Ovary (tissue), 7 donors: ENCODE measurements at regions not wholly inside any gene's neighbourhood (a gene's known extent, or its start where the extent isn't known, plus 50 kb on each side); places are given as distances from the start of the nearest gene placed in this dataset.

ENCODE experiments used
- DNase-seq, 5 donors: peaks; one replicate each; pipeline ENCODE4 v3.0.0-alpha.2; 2019 to 2020
- H3K27ac ChIP-seq, 2 donors: fragments of 200-600 bp; one replicate each; pipeline versions ENCODE4 v1.5.1 to v1.8.0; 2019 to 2022
- H3K27me3 ChIP-seq: fragments of 200-600 bp; one replicate; pipeline ENCODE4 v1.8.0; 2022
- H3K36me3 ChIP-seq: fragments of 200-600 bp; sonication (generic); one replicate; pipeline ENCODE4 v1.5.1; 2019
- H3K4me1 ChIP-seq: one replicate; pipeline ENCODE4 v1.8.1; 2013; ENCODE audit warnings: mild to moderate bottlenecking, moderate library complexity; ENCODE audit not compliant: insufficient read depth
- H3K4me3 ChIP-seq: fragments of 200-600 bp; sonication (generic); one replicate; pipeline ENCODE4 v1.5.1; 2017
- H3K9me3 ChIP-seq, 2 donors: fragments of 200-600 bp in 1 of 2; sonication (generic) in 1 of 2; one replicate each; pipeline versions ENCODE4 v1.5.1 to v1.8.1; 2013 to 2019; ENCODE audit warnings: mild to moderate bottlenecking in 1 of 2, moderate library complexity in 1 of 2
- EP300 ChIP-seq: sonication (generic); formaldehyde crosslinking; IDR thresholded peaks from one replicate; pipeline ENCODE4 v1.6.1; 2017; ENCODE audit warnings: antibody characterized with exemption
- POLR2A ChIP-seq: fragments of 450-650 bp; IDR thresholded peaks from one replicate; pipeline ENCODE4 v1.6.1; 2017; ENCODE audit warnings: antibody characterized with exemption, mild to moderate bottlenecking, moderate library complexity
- WGBS, 3 donors: extraction: QIAGEN DNeasy Blood & Tissue Kit in 1 of 3; methylation state at CpG; one replicate each; pipeline versions ENCODE4 v1.1.5 to v1.1.7; 2013 to 2017; 5-methylcytosine and 5-hydroxymethylcytosine counted together
- intact Hi-C, 4 donors: fragments of 100-400 bp; cut with DNase I; formaldehyde crosslinking; loops; one replicate each; pipeline versions ENCODE4 v1.11.0 to v1.15.1; 2022 to 2023
- TF ChIP-seq, protein P1 (sequence below), 3 donors: fragments of 450-650 bp in 2 of 3; fragments of 200-600 bp in 1 of 3; IDR thresholded peaks; one replicate each; pipeline versions ENCODE4 v1.5.1 to v1.8.0; 2016 to 2022; ENCODE audit warnings: antibody characterized with exemption in 3 of 3, mild to moderate bottlenecking in 1 of 3
- donor health status: DM: no; HTN: no; CAD: no; lungs with moderate emphysema.
- donor health status: DM: no; HTN: no; CAD: no.
- donor health status: Bipolar disorder and iron deficiency.
- donor health status: DM: no; HTN: no; CAD: no.
- donor health status: DM: yes; HTN: yes; CAD: no.

DNA sequence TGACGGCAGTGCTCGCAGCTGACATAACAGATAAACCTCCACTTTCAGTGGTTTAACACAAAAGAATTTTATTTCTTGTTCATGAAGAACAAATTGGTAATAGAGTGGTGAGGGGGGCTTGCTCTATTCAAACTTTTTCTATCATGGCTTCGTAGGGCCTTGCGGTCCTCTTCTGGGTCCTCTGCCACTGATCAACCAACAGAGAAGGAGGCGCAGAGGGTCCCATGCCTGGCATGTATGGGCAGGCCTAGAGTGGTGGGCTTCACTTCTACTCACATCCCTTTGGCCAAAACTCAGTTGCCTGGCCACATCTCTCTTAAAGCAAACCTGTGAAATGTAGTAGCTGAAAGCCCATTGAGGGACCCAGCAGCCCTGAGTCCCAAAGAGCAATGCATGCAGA is 460.5 kb downstream of the SIPA1L2 start:
- H3K4me1 ChIP-seq = no peaks in the 10 kb centered on the region
- H3K36me3 ChIP-seq = no peaks in the 10 kb centered on the region
- 95 to 96% (median 95%) methylated on average over 5 of the region's 5 CpGs for WGBS, 3 donors

DNA sequence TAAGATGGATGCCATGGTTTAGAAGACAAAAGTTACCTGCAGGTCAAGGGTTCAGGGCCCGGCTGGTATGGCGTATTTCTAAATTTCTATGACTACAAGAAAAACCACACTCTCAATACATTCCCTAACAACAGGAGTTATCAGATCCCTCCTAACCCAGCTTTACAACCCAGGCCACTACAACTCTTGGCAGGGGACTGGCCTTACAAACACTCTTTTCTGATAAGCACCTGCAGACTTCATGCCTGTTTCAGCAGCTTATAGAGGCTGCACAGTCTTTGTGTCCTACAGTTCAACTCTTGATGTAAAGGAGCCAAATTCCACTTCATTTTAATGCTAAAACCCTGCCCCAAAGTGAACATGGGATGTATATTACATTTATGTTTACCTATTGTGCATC is 461.4 kb downstream of the SIPA1L2 start:
- Histone ChIP-seq H3K4me3 (no peak overlapping the region), H3K9me3 (no peaks in the 10 kb centered on the region), H3K27ac (no peak overlapping the region), H3K4me1 (no peaks in the 10 kb centered on the region), H3K27me3 (no peaks in the 10 kb centered on the region), H3K36me3 (no peaks in the 10 kb centered on the region)
- intact Hi-C loops = no loop called here
- TF ChIP-seq, protein P1, sequence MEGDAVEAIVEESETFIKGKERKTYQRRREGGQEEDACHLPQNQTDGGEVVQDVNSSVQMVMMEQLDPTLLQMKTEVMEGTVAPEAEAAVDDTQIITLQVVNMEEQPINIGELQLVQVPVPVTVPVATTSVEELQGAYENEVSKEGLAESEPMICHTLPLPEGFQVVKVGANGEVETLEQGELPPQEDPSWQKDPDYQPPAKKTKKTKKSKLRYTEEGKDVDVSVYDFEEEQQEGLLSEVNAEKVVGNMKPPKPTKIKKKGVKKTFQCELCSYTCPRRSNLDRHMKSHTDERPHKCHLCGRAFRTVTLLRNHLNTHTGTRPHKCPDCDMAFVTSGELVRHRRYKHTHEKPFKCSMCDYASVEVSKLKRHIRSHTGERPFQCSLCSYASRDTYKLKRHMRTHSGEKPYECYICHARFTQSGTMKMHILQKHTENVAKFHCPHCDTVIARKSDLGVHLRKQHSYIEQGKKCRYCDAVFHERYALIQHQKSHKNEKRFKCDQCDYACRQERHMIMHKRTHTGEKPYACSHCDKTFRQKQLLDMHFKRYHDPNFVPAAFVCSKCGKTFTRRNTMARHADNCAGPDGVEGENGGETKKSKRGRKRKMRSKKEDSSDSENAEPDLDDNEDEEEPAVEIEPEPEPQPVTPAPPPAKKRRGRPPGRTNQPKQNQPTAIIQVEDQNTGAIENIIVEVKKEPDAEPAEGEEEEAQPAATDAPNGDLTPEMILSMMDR (IDR thresholded peaks at IDR 0.05) = no peak
- TF ChIP-seq POLR2A (no peak), EP300 (no peak)
- WGBS, 3 donors = 69 to 96% (median 73%) methylated on average over 2 of the region's 2 CpGs
- DNase-seq = no peak

More for the DNA sequence above, 460.5 kb downstream of the SIPA1L2 start:
- intact Hi-C loops = no loop called here
- Histone ChIP-seq H3K27me3 (no peaks in the 10 kb centered on the region), H3K9me3 (no peaks in the 10 kb centered on the region), H3K4me3 (no peak overlapping the region), H3K27ac (no peak overlapping the region)
- DNase-seq = no peak
- no peak for TF ChIP-seq POLR2A
- no peak for TF ChIP-seq EP300
- TF ChIP-seq, protein P1 (IDR thresholded peaks at IDR 0.05) = no peak

DNA sequence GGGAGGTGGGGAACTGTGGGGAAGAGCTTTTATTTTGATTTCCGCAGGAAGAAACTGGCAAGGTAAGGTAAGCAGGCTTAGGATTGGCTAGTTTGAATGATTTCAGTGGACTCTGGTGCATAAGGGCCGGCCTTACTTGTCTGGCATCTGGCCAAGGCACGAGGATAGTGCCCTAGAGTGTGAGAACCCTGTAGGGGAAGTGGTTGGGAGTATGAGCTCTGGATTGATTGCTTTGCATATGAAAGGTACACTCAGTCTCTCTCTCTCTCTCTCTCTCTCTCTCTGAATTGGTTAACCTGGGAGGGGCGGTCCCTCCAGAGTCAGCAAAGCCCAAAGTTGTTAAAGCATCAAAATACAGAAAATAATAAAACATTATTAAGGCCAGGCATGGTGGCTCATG is 463.0 kb downstream of the SIPA1L2 start:
- Histone ChIP-seq H3K4me1 (no peaks in the 10 kb centered on the region), H3K4me3 (no peak overlapping the region), H3K36me3 (no peaks in the 10 kb centered on the region), H3K27me3 (no peaks in the 10 kb centered on the region), H3K9me3 (no peaks in the 10 kb centered on the region), H3K27ac (no peak overlapping the region)
- TF ChIP-seq EP300 (no peak), POLR2A (no peak)
- TF ChIP-seq, protein P1 (IDR thresholded peaks at IDR 0.05) = no peak
- DNase-seq = no peak
- intact Hi-C loops = no loop called here
- 49 to 56% (median 51%) methylated on average over 4 of the region's 4 CpGs for WGBS, 3 donors

DNA sequence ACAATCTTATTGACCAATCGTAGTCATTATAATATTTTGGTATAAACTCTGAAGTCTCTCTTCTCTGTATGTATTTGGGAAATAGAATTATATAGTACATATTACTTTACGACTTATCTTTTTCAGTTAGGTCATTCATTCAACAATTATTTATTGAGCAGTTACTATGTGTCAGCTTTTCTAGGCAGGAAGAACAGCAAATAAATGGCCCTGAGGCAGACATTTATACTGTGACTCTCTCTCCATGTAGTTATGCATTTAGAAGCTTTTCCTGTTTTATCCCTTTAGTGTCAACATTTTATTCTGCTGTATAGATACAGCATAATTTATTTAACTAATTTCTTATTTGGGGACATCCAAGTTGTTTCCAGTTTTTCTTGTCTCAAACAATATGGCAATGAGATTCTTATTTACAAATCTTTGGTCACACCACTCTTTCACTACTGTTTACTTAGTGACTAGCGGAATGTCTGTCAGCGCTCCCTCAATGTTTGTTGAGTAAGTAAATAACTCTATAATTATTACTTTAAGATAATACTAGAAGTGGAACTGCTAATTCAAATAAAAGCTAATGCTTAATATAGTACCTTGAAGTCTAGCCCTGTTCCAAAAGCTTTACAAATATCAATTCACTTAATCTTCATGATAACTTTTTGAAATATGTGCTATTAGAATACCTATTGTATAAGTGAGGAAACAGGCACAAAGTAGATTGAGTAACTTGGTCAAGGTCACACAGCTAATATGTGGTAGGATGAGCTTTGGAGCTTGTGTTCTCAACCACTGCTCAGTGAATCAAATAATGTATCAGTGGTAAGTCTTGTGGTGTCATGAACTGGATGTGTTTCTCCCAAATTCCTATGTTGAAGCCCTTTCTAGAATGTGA is 465.6 kb downstream of the SIPA1L2 start:
- DNase-seq = no peak
- Histone ChIP-seq H3K27me3 (no peaks in the 10 kb centered on the region), H3K27ac (no peak overlapping the region), H3K4me3 (no peak overlapping the region), H3K9me3 (no peaks in the 10 kb centered on the region), H3K4me1 (no peaks in the 10 kb centered on the region), H3K36me3 (no peaks in the 10 kb centered on the region)
- WGBS, 3 donors = 85 to 91% (median 88%) methylated on average over 4 of the region's 4 CpGs
- TF ChIP-seq, protein P1 (IDR thresholded peaks at IDR 0.05) = no peak
- no peak for TF ChIP-seq EP300
- no peak for TF ChIP-seq POLR2A
- intact Hi-C loops = no loop called here
